ENCODE measurements at regions not wholly inside any gene's neighbourhood (a gene's known extent, or its start where the extent isn't known, plus 50 kb on each side); places are given as distances from the start of the nearest gene placed in this dataset.
"Not testable (repeated sequence)": the region's sequence is repeated elsewhere in the genome, so short reads cannot be mapped to it uniquely, and the experiment has no call there.

DNA sequence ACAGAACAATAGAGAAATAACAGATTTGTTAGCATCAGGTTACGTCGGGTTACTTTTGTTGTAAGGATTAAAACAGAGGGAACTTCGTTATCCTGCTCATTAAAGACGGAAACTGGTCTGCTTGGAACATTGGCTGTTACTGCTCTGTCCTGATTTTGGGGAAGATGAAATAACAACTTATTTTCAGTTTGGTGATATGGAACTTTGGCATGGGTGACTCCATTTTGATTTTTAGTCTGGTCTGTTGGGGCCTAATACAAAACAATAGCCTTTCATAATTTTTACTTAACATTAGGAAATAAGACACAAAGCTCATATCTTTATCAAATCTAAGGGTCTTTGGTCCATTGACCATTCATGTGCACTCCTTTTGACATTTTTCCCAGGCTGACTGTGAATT lies 220.5 kb upstream of the DUSP10 start:
- Histone ChIP-seq H3K36me3 (ENCODE audit: control insufficient read depth, insufficient read depth, low read length) (no peaks in the 10 kb centered on the region), H3K4me3 (replicated peaks; ENCODE audit: low read depth, low read length) (no peak overlapping the region), H3K27me3 (replicated peaks; ENCODE audit: control insufficient read depth, insufficient read depth, low read length) (no peaks in the 10 kb centered on the region)
- DNase-seq (ENCODE audit: extremely low read depth, insufficient read length), result no peak
- TF ChIP-seq, protein P1, sequence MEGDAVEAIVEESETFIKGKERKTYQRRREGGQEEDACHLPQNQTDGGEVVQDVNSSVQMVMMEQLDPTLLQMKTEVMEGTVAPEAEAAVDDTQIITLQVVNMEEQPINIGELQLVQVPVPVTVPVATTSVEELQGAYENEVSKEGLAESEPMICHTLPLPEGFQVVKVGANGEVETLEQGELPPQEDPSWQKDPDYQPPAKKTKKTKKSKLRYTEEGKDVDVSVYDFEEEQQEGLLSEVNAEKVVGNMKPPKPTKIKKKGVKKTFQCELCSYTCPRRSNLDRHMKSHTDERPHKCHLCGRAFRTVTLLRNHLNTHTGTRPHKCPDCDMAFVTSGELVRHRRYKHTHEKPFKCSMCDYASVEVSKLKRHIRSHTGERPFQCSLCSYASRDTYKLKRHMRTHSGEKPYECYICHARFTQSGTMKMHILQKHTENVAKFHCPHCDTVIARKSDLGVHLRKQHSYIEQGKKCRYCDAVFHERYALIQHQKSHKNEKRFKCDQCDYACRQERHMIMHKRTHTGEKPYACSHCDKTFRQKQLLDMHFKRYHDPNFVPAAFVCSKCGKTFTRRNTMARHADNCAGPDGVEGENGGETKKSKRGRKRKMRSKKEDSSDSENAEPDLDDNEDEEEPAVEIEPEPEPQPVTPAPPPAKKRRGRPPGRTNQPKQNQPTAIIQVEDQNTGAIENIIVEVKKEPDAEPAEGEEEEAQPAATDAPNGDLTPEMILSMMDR (IDR thresholded peaks at IDR 0.05; ENCODE audit: insufficient read depth, low read length, poor library complexity, severe bottlenecking), result no peak

DNA sequence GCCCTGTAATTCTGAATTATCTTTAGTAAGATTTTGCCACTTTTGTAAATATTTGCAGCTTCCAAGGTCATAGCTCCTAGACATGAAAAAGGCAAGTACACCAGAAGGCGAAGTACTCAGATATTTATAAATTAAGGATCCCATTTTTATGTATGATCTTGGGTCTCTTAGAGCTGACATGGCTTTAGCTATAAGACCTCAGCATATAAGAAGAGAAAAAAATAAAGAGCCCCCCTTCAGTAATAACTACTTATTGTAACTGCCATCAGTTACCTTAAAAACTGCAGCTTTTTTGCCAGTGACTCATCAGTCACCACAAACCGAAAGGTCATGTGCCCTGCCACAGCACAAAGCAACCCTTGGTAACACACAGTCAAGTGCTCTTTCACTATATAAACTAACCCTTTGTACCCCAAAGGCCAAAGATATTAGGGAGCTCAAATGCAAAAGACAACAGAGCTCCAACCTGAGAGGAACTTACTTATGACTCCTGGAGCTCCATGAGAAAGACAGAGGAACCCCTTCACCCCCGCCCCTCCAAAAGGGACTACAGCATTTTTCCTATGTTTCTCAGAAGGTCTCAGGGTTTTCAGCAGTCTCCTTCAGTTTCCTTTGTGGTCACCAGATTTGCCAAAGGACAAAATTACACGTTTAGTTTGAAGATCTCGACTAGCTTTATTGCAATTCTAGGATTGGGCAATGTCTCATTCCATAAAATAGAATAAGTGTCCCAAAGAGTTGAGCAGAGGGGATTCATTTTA lies 219.8 kb upstream of the DUSP10 start:
- TF ChIP-seq, protein P1 (IDR thresholded peaks at IDR 0.05; ENCODE audit: insufficient read depth, low read length, poor library complexity, severe bottlenecking), result no peak
- DNase-seq (ENCODE audit: extremely low read depth, insufficient read length), result no peak
- Histone ChIP-seq H3K36me3 (ENCODE audit: control insufficient read depth, insufficient read depth, low read length) (no peaks in the 10 kb centered on the region), H3K4me3 (replicated peaks; ENCODE audit: low read depth, low read length) (no peak overlapping the region), H3K27me3 (replicated peaks; ENCODE audit: control insufficient read depth, insufficient read depth, low read length) (no peaks in the 10 kb centered on the region)

DNA sequence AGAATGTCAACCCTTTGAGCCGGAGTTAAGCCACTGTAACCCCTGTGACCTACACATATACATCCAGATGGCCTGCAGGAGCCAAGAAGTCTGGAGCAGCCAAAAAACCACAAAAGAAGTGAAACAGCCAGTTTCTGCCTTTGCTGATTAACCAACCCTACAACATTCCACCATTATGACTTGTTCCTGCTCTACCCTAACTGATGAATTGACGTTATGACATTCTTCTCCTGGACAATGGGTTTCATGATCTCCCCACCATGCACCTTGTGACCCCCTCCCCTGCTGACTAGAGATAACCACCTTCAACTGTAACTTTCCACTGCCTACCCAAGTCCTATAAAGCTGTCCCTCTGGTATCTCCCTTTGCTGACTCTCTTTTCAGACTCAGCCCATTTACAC lies 216.3 kb upstream of the DUSP10 start:
- not testable (repeated sequence) for H3K4me3 ChIP-seq (replicated peaks; ENCODE audit: low read depth, low read length); DNase-seq (ENCODE audit: extremely low read depth, insufficient read length); H3K27me3 ChIP-seq (replicated peaks; ENCODE audit: control insufficient read depth, insufficient read depth, low read length); H3K36me3 ChIP-seq (ENCODE audit: control insufficient read depth, insufficient read depth, low read length)

DNA sequence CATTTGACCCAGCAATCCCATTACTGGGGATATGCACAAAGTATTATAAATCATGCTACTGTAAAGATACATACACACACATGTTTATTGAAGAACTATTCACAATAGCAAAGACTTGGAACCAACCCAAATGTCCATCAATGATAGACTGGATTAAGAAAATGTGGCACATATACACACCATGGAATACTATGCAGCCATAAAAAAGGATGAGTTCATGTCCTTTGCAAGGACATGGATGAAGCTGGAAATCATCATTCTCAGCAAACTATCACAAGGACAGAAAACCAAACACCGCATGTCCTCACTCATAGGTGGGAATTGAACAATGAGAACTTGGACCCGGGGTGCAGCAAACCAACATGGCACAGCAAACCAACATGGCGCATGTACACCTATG lies 215.5 kb upstream of the DUSP10 start:
- H3K27me3 ChIP-seq (replicated peaks; ENCODE audit: control insufficient read depth, insufficient read depth, low read length); DNase-seq (ENCODE audit: extremely low read depth, insufficient read length); H3K4me3 ChIP-seq (replicated peaks; ENCODE audit: low read depth, low read length); H3K36me3 ChIP-seq (ENCODE audit: control insufficient read depth, insufficient read depth, low read length): not testable (repeated sequence)

DNA sequence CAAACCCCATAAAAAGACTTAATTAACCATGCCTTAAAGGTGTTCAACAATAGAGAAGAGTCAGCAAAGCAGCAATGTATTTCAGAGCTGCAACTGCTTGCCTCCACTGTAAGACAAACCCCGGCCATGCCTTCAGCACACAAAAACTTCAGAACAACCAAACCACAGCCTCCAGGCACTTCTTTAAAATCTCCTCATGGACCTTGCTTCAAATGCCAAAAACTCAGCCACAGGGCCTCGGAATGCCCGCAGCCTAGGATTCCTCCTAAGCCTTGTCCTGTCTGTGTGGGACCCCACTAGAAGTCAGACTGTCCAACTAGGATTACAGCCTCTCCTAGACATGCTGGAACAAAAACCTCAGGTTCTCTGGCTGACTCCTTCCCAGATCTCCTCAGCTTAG lies 208.1 kb upstream of the DUSP10 start:
- Histone ChIP-seq H3K4me3 (replicated peaks; ENCODE audit: low read depth, low read length) (no peak overlapping the region), H3K27me3 (replicated peaks; ENCODE audit: control insufficient read depth, insufficient read depth, low read length) (no peaks in the 10 kb centered on the region), H3K36me3 (ENCODE audit: control insufficient read depth, insufficient read depth, low read length) (no peaks in the 10 kb centered on the region)
- TF ChIP-seq, protein P1 (IDR thresholded peaks at IDR 0.05; ENCODE audit: insufficient read depth, low read length, poor library complexity, severe bottlenecking), result no peak
- DNase-seq (ENCODE audit: extremely low read depth, insufficient read length), result no peak

DNA sequence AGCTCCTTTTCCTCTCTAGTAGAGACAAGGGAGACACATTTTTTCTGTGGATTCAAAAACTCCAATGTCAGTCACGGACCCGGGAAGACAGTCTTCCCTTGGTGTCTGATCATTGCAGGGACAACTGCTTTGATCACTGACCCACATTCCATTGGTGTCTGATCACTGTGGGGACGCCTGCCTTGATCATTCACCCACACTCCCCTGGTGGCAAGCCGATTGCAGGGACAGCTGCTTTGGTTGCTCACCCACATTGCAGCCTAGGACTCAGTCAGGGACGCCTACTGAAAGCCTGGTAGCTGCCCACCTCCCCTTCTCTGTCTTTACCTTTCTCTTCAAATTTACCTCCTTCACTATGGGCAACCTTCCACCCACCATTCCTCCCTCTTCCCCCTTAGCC lies 206.6 kb upstream of the DUSP10 start:
- Histone ChIP-seq H3K36me3 (ENCODE audit: control insufficient read depth, insufficient read depth, low read length) (no peaks in the 10 kb centered on the region), H3K27me3 (replicated peaks; ENCODE audit: control insufficient read depth, insufficient read depth, low read length) (no peaks in the 10 kb centered on the region), H3K4me3 (replicated peaks; ENCODE audit: low read depth, low read length) (no peak overlapping the region)
- DNase-seq (ENCODE audit: extremely low read depth, insufficient read length), result no peak
- TF ChIP-seq, protein P1 (IDR thresholded peaks at IDR 0.05; ENCODE audit: insufficient read depth, low read length, poor library complexity, severe bottlenecking), result no peak

DNA sequence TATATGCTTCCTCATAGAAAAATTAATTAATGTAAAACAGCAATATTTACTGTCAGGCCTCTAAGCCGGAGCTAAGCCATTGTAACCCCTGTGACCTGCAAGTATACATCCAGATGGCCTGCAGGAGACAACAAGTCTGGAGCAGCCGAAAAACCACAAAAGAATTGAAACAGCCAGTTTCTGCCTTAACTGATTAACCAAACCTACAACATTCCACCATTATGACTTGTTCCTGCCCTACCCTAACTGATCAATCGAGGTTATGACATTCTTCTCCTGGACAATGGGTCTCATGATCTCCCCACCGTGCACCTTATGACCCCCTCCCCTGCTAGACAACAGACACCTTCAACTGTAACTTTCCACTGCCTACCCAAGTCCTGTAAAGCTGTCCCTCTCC lies 205.8 kb upstream of the DUSP10 start:
- no peak for DNase-seq (ENCODE audit: extremely low read depth, insufficient read length)
- H3K27me3 ChIP-seq (replicated peaks; ENCODE audit: control insufficient read depth, insufficient read depth, low read length), result no peaks in the 10 kb centered on the region
- no peaks in the 10 kb centered on the region for H3K36me3 ChIP-seq (ENCODE audit: control insufficient read depth, insufficient read depth, low read length)
- TF ChIP-seq, protein P1 (IDR thresholded peaks at IDR 0.05; ENCODE audit: insufficient read depth, low read length, poor library complexity, severe bottlenecking), result no peak
- H3K4me3 ChIP-seq (replicated peaks; ENCODE audit: low read depth, low read length), result no peak overlapping the region

Data from GM06990 (cell line).